ENCODE measurements at regions not wholly inside any gene's neighbourhood (a gene's known extent, or its start where the extent isn't known, plus 50 kb on each side); places are given as distances from the start of the nearest gene placed in this dataset.
A peak's percentile ranks its signal among the peaks of the same experiment; 100 is the strongest.

GRCh38 chr15:38682363-38682762 is 117.7 kb upstream of the RASGRP1 start:
- Histone ChIP-seq H3K9me3 (ENCODE audit: insufficient read depth, low read depth, low read length) (no peaks in the 10 kb centered on the region), H3K4me3 (ENCODE audit: insufficient read depth, low read depth, low read length) (no peak overlapping the region), H3K4me1 (ENCODE audit: insufficient read depth, low read length) (no peaks in the 10 kb centered on the region), H3K9ac (ENCODE audit: low read length) (no peak overlapping the region), H3K79me2 (ENCODE audit: insufficient read depth, low read length) (no peaks in the 10 kb centered on the region), H4K20me1 (ENCODE audit: insufficient read depth, low read length) (no peaks in the 10 kb centered on the region), H2AFZ (ENCODE audit: low read depth, low read length) (no peak overlapping the region), H3K27me3 (ENCODE audit: insufficient read depth, low read length) (no peaks in the 10 kb centered on the region), H3K36me3 (ENCODE audit: insufficient read depth, low read length) (no peaks in the 10 kb centered on the region), H3K4me2 (ENCODE audit: low read length) (no peak overlapping the region), H3K27ac (ENCODE audit: low read depth, low read length) (no peak overlapping the region)
- Mint-ChIP-seq H3K27ac (ENCODE audit: unreplicated experiment) (no peak overlapping the region), H3K9me3 (ENCODE audit: unreplicated experiment) (no peaks in the 10 kb centered on the region), H3K27me3 (ENCODE audit: low read depth, unreplicated experiment) (peaks cover 2% of the 10 kb centered on the region), H3K36me3 (ENCODE audit: low read depth, unreplicated experiment) (no peaks in the 10 kb centered on the region), H3K4me1 (ENCODE audit: low read depth, unreplicated experiment) (no peaks in the 10 kb centered on the region), H3K4me3 (ENCODE audit: unreplicated experiment) (no peak overlapping the region)
- DNase-seq (ENCODE audit: low read depth) (no peak), FAIRE-seq (no peak)
- TF ChIP-seq EZH2 (IDR thresholded peaks at IDR 0.05; ENCODE audit: insufficient read depth, low read length): no peak
- no peak for TF ChIP-seq CTCF (IDR thresholded peaks at IDR 0.05; ENCODE audit: insufficient read depth, low read depth, low read length)

GRCh38 chr15:38682861-38683260 is 118.2 kb upstream of the RASGRP1 start:
- no peaks in the 10 kb centered on the region for H3K36me3 ChIP-seq (ENCODE audit: insufficient read depth, low read length)
- no peak overlapping the region for H3K4me2 ChIP-seq (ENCODE audit: low read length)
- H3K27me3 ChIP-seq (ENCODE audit: insufficient read depth, low read length): no peaks in the 10 kb centered on the region
- Mint-ChIP-seq H3K4me1 (ENCODE audit: low read depth, unreplicated experiment) (no peaks in the 10 kb centered on the region), H3K27ac (ENCODE audit: unreplicated experiment) (no peak overlapping the region), H3K36me3 (ENCODE audit: low read depth, unreplicated experiment) (no peaks in the 10 kb centered on the region), H3K9me3 (ENCODE audit: unreplicated experiment) (no peaks in the 10 kb centered on the region), H3K4me3 (ENCODE audit: unreplicated experiment) (no peak overlapping the region), H3K27me3 (ENCODE audit: low read depth, unreplicated experiment) (peaks cover 2% of the 10 kb centered on the region)
- H2AFZ ChIP-seq (ENCODE audit: low read depth, low read length): no peak overlapping the region
- no peaks in the 10 kb centered on the region for H3K9me3 ChIP-seq (ENCODE audit: insufficient read depth, low read depth, low read length)
- no peaks in the 10 kb centered on the region for H3K79me2 ChIP-seq (ENCODE audit: insufficient read depth, low read length)
- DNase-seq (ENCODE audit: low read depth) (no peak), FAIRE-seq (no peak)
- H4K20me1 ChIP-seq (ENCODE audit: insufficient read depth, low read length): no peaks in the 10 kb centered on the region
- H3K4me3 ChIP-seq (ENCODE audit: insufficient read depth, low read depth, low read length): no peak overlapping the region
- no peaks in the 10 kb centered on the region for H3K4me1 ChIP-seq (ENCODE audit: insufficient read depth, low read length)
- TF ChIP-seq EZH2 (IDR thresholded peaks at IDR 0.05; ENCODE audit: insufficient read depth, low read length) (no peak), CTCF (IDR thresholded peaks at IDR 0.05; ENCODE audit: insufficient read depth, low read depth, low read length) (no peak)
- H3K9ac ChIP-seq (ENCODE audit: low read length): no peak overlapping the region
- no peak overlapping the region for H3K27ac ChIP-seq (ENCODE audit: low read depth, low read length)

- no peak overlapping the region for H3K4me2 ChIP-seq (ENCODE audit: low read length)
- Mint-ChIP-seq H3K4me1 (ENCODE audit: low read depth, unreplicated experiment) (no peaks in the 10 kb centered on the region), H3K4me3 (ENCODE audit: unreplicated experiment) (no peak overlapping the region), H3K9me3 (ENCODE audit: unreplicated experiment) (no peaks in the 10 kb centered on the region), H3K36me3 (ENCODE audit: low read depth, unreplicated experiment) (no peaks in the 10 kb centered on the region), H3K27ac (ENCODE audit: unreplicated experiment) (no peak overlapping the region), H3K27me3 (ENCODE audit: low read depth, unreplicated experiment) (peaks cover 2% of the 10 kb centered on the region)
- peaks cover under 1% of the 10 kb centered on the region for H3K4me1 ChIP-seq (ENCODE audit: insufficient read depth, low read length)
- DNase-seq (ENCODE audit: low read depth): peak; percentile 16
- no peaks in the 10 kb centered on the region for H3K36me3 ChIP-seq (ENCODE audit: insufficient read depth, low read length)
- H3K9ac ChIP-seq (ENCODE audit: low read length): no peak overlapping the region
- no peaks in the 10 kb centered on the region for H3K9me3 ChIP-seq (ENCODE audit: insufficient read depth, low read depth, low read length)
- H2AFZ ChIP-seq (ENCODE audit: low read depth, low read length): no peak overlapping the region
- FAIRE-seq: peak; percentile 63
- H3K27ac ChIP-seq (ENCODE audit: low read depth, low read length): no peak overlapping the region
- H3K4me3 ChIP-seq (ENCODE audit: insufficient read depth, low read depth, low read length): no peak overlapping the region
- no peaks in the 10 kb centered on the region for H4K20me1 ChIP-seq (ENCODE audit: insufficient read depth, low read length)
- no peaks in the 10 kb centered on the region for H3K79me2 ChIP-seq (ENCODE audit: insufficient read depth, low read length)
- TF ChIP-seq CTCF (IDR thresholded peaks at IDR 0.05; ENCODE audit: insufficient read depth, low read depth, low read length): peak; percentile 83
- no peak for TF ChIP-seq EZH2 (IDR thresholded peaks at IDR 0.05; ENCODE audit: insufficient read depth, low read length)
- H3K27me3 ChIP-seq (ENCODE audit: insufficient read depth, low read length): no peaks in the 10 kb centered on the region
These were observed 119.0 kb upstream of the RASGRP1 start for GRCh38 chr15:38683382-38684242.
